Fibroblast of lung (primary cell): ENCODE measurements at regions not wholly inside any gene's neighbourhood (a gene's known extent, or its start where the extent isn't known, plus 50 kb on each side); places are given as distances from the start of the nearest gene placed in this dataset.
A peak's percentile ranks its signal among the peaks of the same experiment; 100 is the strongest.

Experiments used
- DNase-seq, 2 donors: peaks; one replicate each; pipeline versions ENCODE4 v3.0.0 to v3.0.0-alpha.2; 2010; ENCODE audit warnings: low read depth in 2 of 2
- H2AFZ ChIP-seq: 2 replicates; pipeline ENCODE4 v1.5.1; 2012; ENCODE audit warnings: low read length, control low read depth, inconsistent platforms
- H3K27ac ChIP-seq: 2 replicates; pipeline ENCODE4 v1.5.1; 2011; ENCODE audit warnings: low read length, control low read depth; ENCODE audit not compliant: insufficient read depth
- H3K27me3 ChIP-seq: 2 replicates; pipeline ENCODE4 v1.5.1; 2011; ENCODE audit warnings: mild to moderate bottlenecking, low read length; ENCODE audit not compliant: control insufficient read depth, insufficient read depth
- H3K36me3 ChIP-seq: 2 replicates; pipeline ENCODE4 v1.5.1; 2011; ENCODE audit warnings: low read length; ENCODE audit not compliant: control insufficient read depth, insufficient read depth
- H3K4me1 ChIP-seq: 2 replicates; pipeline ENCODE4 v1.5.1; 2011; ENCODE audit warnings: low read length; ENCODE audit not compliant: control insufficient read depth, insufficient read depth; ENCODE audit errors: extremely low read depth
- H3K4me2 ChIP-seq: 2 replicates; pipeline ENCODE4 v1.5.1; 2011; ENCODE audit warnings: low read length, control low read depth; ENCODE audit not compliant: insufficient read depth; ENCODE audit errors: extremely low read depth
- H3K4me3 ChIP-seq, 4 experiments: fragments of 200-600 bp in 1 of 4; sonication (generic) in 1 of 4; replicated peaks in 1 of 4; 2 replicates each; pipeline ENCODE4 v1.5.1; 2011 to 2016; ENCODE audit warnings: low read length in 4 of 4, low read depth in 3 of 4, mild to moderate bottlenecking in 3 of 4, control low read depth in 2 of 4, inconsistent platforms in 1 of 4, mixed read lengths in 1 of 4; ENCODE audit not compliant: insufficient read depth in 1 of 4; ENCODE audit errors: control extremely low read depth in 1 of 4
- H3K79me2 ChIP-seq: 2 replicates; pipeline ENCODE4 v1.5.1; 2012; ENCODE audit warnings: mild to moderate bottlenecking, low read length, inconsistent platforms; ENCODE audit not compliant: control insufficient read depth, insufficient read depth
- H3K9ac ChIP-seq: 2 replicates; pipeline ENCODE4 v1.5.1; 2011; ENCODE audit warnings: mild to moderate bottlenecking, low read length, control low read depth; ENCODE audit not compliant: insufficient read depth
- H3K9me3 ChIP-seq: 2 replicates; pipeline ENCODE4 v1.5.1; 2012; ENCODE audit warnings: low read depth, low read length; ENCODE audit not compliant: control insufficient read depth, insufficient read depth
- H4K20me1 ChIP-seq: 2 replicates; pipeline ENCODE4 v1.5.1; 2011; ENCODE audit warnings: low read length; ENCODE audit not compliant: control insufficient read depth, insufficient read depth; ENCODE audit errors: extremely low read depth
- CTCF ChIP-seq, 2 donors: IDR thresholded peaks in 1 of 2; conservative IDR thresholded peaks in 1 of 2; 1 replicate in 1 of 2; 2 replicates in 1 of 2; pipeline ENCODE4 v1.5.1; 2011 to 2012; ENCODE audit warnings: low read length in 2 of 2, control low read depth in 1 of 2, inconsistent platforms in 1 of 2, low read depth in 1 of 2, mild to moderate bottlenecking in 1 of 2
- EZH2 ChIP-seq: IDR thresholded peaks from 2 replicates; pipeline ENCODE4 v1.5.1; 2012; ENCODE audit warnings: low read length, control low read depth, mild to moderate bottlenecking; ENCODE audit errors: missing control alignments

- no peak for TF ChIP-seq CTCF (conservative IDR thresholded peaks at IDR 0.05 in 1 of 2, IDR thresholded peaks at IDR 0.05 in 1 of 2; ENCODE audit: low read depth in 1 of 2, low read length in 2 of 2)
- TF ChIP-seq EZH2 = no peak
- peaks cover 2% of the 10 kb centered on the region for H3K27me3 ChIP-seq
- no peak overlapping the region for H3K4me2 ChIP-seq
- no peaks in the 10 kb centered on the region for H4K20me1 ChIP-seq
- no peak overlapping the region for H3K4me3 ChIP-seq
- no peaks in the 10 kb centered on the region for H3K9me3 ChIP-seq
- H3K9ac ChIP-seq = no peak overlapping the region
- H3K4me1 ChIP-seq = no peaks in the 10 kb centered on the region
- H3K79me2 ChIP-seq = no peaks in the 10 kb centered on the region
- H3K27ac ChIP-seq = no peak overlapping the region
- no peak overlapping the region for H2AFZ ChIP-seq
- DNase-seq = no peak
- H3K36me3 ChIP-seq = no peaks in the 10 kb centered on the region
These were observed 142.7 kb downstream of the CCDC71L start for GRCh38 chr7:106518239-106518638.

DNA sequence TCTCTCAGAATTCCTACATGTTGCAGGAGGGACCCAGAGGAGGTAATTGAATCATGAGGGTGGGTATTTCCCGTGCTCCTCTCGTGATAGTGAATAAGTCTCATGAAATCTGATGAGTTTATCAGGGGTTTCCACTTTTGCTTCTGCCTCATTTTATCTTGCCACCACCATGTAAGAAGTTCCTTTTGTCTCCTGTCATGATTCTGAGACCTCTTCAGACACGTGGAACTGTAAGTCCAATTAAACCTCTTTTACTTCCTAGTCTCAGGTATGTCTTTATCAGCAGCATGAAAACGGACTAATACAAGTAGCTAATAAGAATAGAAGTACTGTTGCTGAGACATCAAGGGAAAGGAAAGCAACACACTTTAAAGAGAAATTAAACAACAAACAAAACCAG lies 143.4 kb downstream of the CCDC71L start:
- no peaks in the 10 kb centered on the region for H3K36me3 ChIP-seq
- peaks cover 2% of the 10 kb centered on the region for H3K27me3 ChIP-seq
- H3K9ac ChIP-seq = no peak overlapping the region
- H3K4me3 ChIP-seq = no peak overlapping the region
- H4K20me1 ChIP-seq = no peaks in the 10 kb centered on the region
- DNase-seq = no peak
- no peak overlapping the region for H3K4me2 ChIP-seq
- no peaks in the 10 kb centered on the region for H3K79me2 ChIP-seq
- no peak for TF ChIP-seq CTCF (conservative IDR thresholded peaks at IDR 0.05 in 1 of 2, IDR thresholded peaks at IDR 0.05 in 1 of 2; ENCODE audit: low read depth in 1 of 2, low read length in 2 of 2)
- H3K9me3 ChIP-seq = no peaks in the 10 kb centered on the region
- H3K4me1 ChIP-seq = no peaks in the 10 kb centered on the region
- no peak overlapping the region for H2AFZ ChIP-seq
- no peak overlapping the region for H3K27ac ChIP-seq

- peaks cover 2% of the 10 kb centered on the region for H3K27me3 ChIP-seq
- H3K79me2 ChIP-seq = no peaks in the 10 kb centered on the region
- no peaks in the 10 kb centered on the region for H3K9me3 ChIP-seq
- no peak overlapping the region for H3K4me2 ChIP-seq
- peak in 1 of 2 donors; percentile 18 for DNase-seq
- no peak for TF ChIP-seq EZH2
- TF ChIP-seq CTCF (conservative IDR thresholded peaks at IDR 0.05 in 1 of 2, IDR thresholded peaks at IDR 0.05 in 1 of 2; ENCODE audit: low read depth in 1 of 2, low read length in 2 of 2) = no peak
- no peak overlapping the region for H3K9ac ChIP-seq
- no peak overlapping the region for H3K4me3 ChIP-seq
- no peaks in the 10 kb centered on the region for H3K4me1 ChIP-seq
- H2AFZ ChIP-seq = no peak overlapping the region
- H4K20me1 ChIP-seq = no peaks in the 10 kb centered on the region
- no peaks in the 10 kb centered on the region for H3K36me3 ChIP-seq
- H3K27ac ChIP-seq = no peak overlapping the region
These were observed 145.6 kb downstream of the CCDC71L start for GRCh38 chr7:106515321-106515720.
